ENCODE measurements at regions not wholly inside any gene's neighbourhood (a gene's known extent, or its start where the extent isn't known, plus 50 kb on each side); places are given as distances from the start of the nearest gene placed in this dataset.

- Mint-ChIP-seq H3K27ac (peak overlapping the region; percentile 84), H3K9me3 (no peaks in the 10 kb centered on the region), H3K4me1 (ENCODE audit: low read depth) (peaks cover 64% of the 10 kb centered on the region), H3K4me3 (no peak overlapping the region), H3K36me3 (ENCODE audit: low read depth) (no peaks in the 10 kb centered on the region), H3K27me3 (no peaks in the 10 kb centered on the region)
- intact Hi-C loops (cut with micrococcal nuclease): no loop called here
Measured at GRCh38 chr6:25006075-25006474, 70.3 kb upstream of the RIPOR2 start.

DNA sequence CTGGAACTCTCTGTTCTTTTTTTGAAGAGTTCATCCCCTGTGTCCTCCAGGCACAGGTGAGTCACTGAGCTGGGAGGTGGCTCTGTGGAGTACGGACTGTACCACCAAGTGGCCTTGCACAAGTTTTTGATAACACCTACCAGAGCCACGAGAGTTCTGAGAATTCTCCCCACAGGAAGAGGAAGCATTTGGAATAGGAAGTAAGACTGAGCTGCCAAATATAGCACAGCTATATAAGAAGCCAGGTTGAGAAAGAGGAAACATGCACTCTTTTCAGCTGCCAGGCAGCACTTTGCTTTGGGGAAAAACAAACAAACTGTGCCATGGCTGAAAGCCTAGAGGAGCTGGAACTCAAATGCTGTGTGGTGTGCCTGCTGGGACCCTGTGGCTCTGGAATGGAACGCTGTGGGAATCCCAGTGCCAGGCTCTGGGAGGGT, 70.8 kb upstream of the RIPOR2 start:
- Mint-ChIP-seq H3K9me3 (no peaks in the 10 kb centered on the region), H3K27ac (peak overlapping the region; percentile 84), H3K4me1 (ENCODE audit: low read depth) (peaks cover 64% of the 10 kb centered on the region), H3K36me3 (ENCODE audit: low read depth) (no peaks in the 10 kb centered on the region), H3K27me3 (no peaks in the 10 kb centered on the region), H3K4me3 (no peak overlapping the region)
- intact Hi-C loops (cut with micrococcal nuclease): no loop called here

DNA sequence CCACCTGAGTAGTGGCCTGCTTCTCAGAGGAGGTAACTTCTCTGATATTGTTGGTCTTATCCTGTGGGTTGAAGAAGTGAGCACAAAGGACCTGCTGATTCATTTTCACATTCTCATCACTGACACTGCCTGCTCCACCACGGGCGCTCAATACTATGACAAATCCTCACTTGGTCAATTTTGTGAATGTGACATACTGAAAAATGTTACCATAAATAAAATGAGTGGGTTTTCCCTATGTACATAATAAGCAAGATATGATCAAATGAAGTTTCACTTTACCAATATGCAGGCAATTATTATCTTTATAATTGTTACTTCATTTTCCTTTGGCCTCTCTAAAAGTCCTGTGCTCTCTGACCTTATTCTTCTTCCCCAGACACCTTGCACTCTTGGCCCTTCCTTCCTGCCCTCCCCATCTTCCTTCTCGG, 71.5 kb upstream of the RIPOR2 start:
- Mint-ChIP-seq H3K4me1 (ENCODE audit: low read depth) (peaks cover 64% of the 10 kb centered on the region), H3K9me3 (no peaks in the 10 kb centered on the region), H3K4me3 (no peak overlapping the region), H3K36me3 (ENCODE audit: low read depth) (no peaks in the 10 kb centered on the region), H3K27me3 (no peaks in the 10 kb centered on the region), H3K27ac (peak overlapping the region; percentile 84)
- intact Hi-C loops (cut with micrococcal nuclease): no loop called here

DNA sequence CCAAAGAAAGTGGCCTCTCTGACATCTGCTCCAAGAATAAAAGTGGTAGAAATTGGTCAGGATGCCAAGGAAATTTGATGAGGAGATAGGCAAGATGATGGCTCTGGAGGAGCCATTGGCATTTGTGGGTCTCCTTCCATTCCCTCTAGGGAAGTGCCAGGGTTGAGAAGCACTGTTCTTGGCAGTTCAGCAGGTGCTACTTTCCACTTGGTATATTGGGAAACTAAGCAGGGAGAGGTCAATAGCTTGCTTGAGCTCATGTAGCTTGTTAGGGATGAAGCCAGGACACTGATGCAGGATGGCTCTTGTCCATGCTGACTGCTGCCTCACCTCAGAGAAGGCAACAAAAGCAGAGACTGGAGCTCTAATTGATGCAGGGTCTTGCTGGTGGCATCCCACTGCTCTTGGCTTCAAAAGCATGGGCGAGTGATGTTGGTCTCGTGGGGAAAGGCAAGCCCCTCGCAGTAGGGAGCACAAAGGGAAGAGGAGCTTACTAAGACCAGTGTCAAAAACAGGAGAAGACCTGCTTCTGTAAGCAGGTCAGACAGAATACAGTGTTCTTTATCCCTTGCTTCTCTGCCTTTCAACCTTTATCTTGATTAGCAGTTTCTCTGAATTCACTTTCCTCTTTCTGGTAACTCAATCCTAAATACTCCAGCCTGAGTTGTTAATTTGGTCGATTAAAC, 73.1 kb upstream of the RIPOR2 start:
- no peak overlapping the region for H3K4me3 Mint-ChIP-seq
- H3K27me3 Mint-ChIP-seq: no peaks in the 10 kb centered on the region
- H3K9me3 Mint-ChIP-seq: no peaks in the 10 kb centered on the region
- H3K36me3 Mint-ChIP-seq (ENCODE audit: low read depth): no peaks in the 10 kb centered on the region
- no peak overlapping the region for H3K27ac Mint-ChIP-seq
- intact Hi-C loops (cut with micrococcal nuclease): no loop called here
- peaks cover 75% of the 10 kb centered on the region for H3K4me1 Mint-ChIP-seq (ENCODE audit: low read depth)

DNA sequence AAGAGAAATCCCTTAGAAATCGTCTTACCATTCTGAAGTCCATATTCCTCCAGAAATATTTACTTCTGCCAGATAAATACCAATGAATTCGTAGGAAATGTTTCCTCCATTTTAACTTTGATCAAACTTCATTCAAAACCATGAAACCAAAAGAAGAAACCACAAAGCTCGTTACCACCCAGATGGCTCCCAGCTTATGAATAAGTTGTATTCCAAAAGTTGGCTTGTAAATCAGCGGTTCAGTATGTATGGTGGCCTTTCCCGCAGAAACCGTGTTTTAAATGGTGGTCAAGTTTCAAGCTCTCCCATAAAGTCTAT, 73.6 kb upstream of the RIPOR2 start:
- Mint-ChIP-seq H3K27me3 (no peaks in the 10 kb centered on the region), H3K4me1 (ENCODE audit: low read depth) (peaks cover 70% of the 10 kb centered on the region), H3K36me3 (ENCODE audit: low read depth) (no peaks in the 10 kb centered on the region), H3K4me3 (no peak overlapping the region), H3K27ac (peak overlapping the region; percentile 2), H3K9me3 (no peaks in the 10 kb centered on the region)
- intact Hi-C loops (cut with micrococcal nuclease): no loop called here

DNA sequence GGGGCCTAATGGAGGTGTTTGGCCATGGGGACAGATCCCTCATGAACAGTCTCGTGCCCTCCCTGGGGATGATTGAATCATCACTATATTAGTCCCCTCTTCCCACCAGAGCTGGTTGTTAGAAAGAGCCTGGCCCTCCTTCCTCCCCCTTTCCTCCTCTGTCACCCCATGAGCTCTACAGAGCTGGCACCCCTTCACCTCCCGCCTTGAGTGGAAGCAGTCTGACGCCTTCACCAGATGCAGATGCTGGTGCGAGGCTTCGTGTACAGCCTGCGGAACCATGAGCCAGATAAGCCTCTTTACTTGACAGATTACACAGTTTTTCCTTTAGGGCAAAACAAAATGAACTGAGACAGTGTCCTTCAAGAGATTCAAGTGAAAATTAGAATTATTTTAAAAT, 74.4 kb upstream of the RIPOR2 start:
- H3K36me3 Mint-ChIP-seq (ENCODE audit: low read depth): no peaks in the 10 kb centered on the region
- H3K27ac Mint-ChIP-seq: peak overlapping the region; percentile 2
- no peak overlapping the region for H3K4me3 Mint-ChIP-seq
- intact Hi-C loops (cut with micrococcal nuclease): no loop called here
- H3K27me3 Mint-ChIP-seq: no peaks in the 10 kb centered on the region
- H3K4me1 Mint-ChIP-seq (ENCODE audit: low read depth): peaks cover 65% of the 10 kb centered on the region
- no peaks in the 10 kb centered on the region for H3K9me3 Mint-ChIP-seq

- Mint-ChIP-seq H3K4me1 (ENCODE audit: low read depth) (peaks cover 61% of the 10 kb centered on the region), H3K9me3 (no peaks in the 10 kb centered on the region), H3K36me3 (ENCODE audit: low read depth) (no peaks in the 10 kb centered on the region), H3K27ac (no peak overlapping the region), H3K4me3 (no peak overlapping the region), H3K27me3 (no peaks in the 10 kb centered on the region)
- intact Hi-C loops (cut with micrococcal nuclease): no loop called here
Measured at GRCh38 chr6:25010902-25011625, 75.3 kb upstream of the RIPOR2 start.

GRCh38 chr6:25012657-25013056, 76.9 kb upstream of the RIPOR2 start:
- Mint-ChIP-seq H3K9me3 (no peaks in the 10 kb centered on the region), H3K27me3 (peaks cover 2% of the 10 kb centered on the region), H3K36me3 (ENCODE audit: low read depth) (no peaks in the 10 kb centered on the region), H3K4me3 (no peak overlapping the region), H3K4me1 (ENCODE audit: low read depth) (peaks cover 61% of the 10 kb centered on the region), H3K27ac (no peak overlapping the region)
- intact Hi-C loops (cut with micrococcal nuclease): no loop called here

GRCh38 chr6:25013246-25013645, 77.5 kb upstream of the RIPOR2 start:
- Mint-ChIP-seq H3K4me3 (no peak overlapping the region), H3K36me3 (ENCODE audit: low read depth) (no peaks in the 10 kb centered on the region), H3K27me3 (peaks cover 2% of the 10 kb centered on the region), H3K4me1 (ENCODE audit: low read depth) (peaks cover 58% of the 10 kb centered on the region), H3K27ac (no peak overlapping the region), H3K9me3 (no peaks in the 10 kb centered on the region)
- intact Hi-C loops (cut with micrococcal nuclease): no loop called here

- peaks cover 49% of the 10 kb centered on the region for H3K4me1 Mint-ChIP-seq (ENCODE audit: low read depth)
- no peak overlapping the region for H3K27ac Mint-ChIP-seq
- H3K27me3 Mint-ChIP-seq: peaks cover 2% of the 10 kb centered on the region
- intact Hi-C loops (cut with micrococcal nuclease): no loop called here
- H3K9me3 Mint-ChIP-seq: no peaks in the 10 kb centered on the region
- no peak overlapping the region for H3K4me3 Mint-ChIP-seq
- H3K36me3 Mint-ChIP-seq (ENCODE audit: low read depth): no peaks in the 10 kb centered on the region
Measured at GRCh38 chr6:25014369-25014768, 78.6 kb upstream of the RIPOR2 start.

DNA sequence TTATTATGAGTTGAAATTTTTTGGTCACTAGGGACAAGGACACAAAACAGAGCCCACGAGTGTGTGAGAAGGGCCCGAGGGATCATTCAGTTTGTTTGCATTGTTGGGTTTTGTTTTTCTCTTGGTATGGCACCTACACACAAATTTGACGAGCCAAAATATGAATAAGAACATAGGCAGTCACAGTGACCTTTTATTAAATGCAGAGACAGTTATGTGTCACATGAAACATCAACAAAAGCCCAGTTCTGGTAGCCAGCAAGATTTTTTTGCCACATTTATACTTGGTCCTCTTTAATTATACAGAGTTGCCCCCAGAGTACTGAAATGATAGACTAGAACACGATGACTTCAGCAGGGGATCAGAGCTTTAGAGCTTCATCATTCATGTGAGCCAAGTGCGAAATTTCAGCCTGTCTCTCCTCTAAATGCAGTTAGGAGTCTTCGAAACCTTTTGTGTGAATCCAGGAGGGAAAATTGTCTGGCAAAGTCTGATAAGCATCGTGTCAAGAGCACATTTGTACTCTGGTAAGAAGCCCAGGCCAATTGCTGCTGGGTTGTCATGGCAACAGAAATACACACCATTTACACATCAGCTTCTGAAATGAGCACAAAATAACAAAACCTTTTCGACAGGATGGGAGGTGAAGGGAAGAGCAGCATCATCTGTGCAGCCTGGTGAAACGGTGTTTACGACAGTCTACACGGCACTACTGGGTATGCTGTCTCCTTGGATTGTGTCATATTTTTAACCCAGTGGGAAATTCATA, 79.2 kb upstream of the RIPOR2 start:
- no peaks in the 10 kb centered on the region for H3K9me3 Mint-ChIP-seq
- no peak overlapping the region for H3K4me3 Mint-ChIP-seq
- H3K27me3 Mint-ChIP-seq: peaks cover 2% of the 10 kb centered on the region
- H3K27ac Mint-ChIP-seq: no peak overlapping the region
- intact Hi-C loops (cut with micrococcal nuclease): loop anchor here (5.0 kb wide), 1 partner anchor 233 kb away; no protein-coding TSS in a partner anchor
- peaks cover 44% of the 10 kb centered on the region for H3K4me1 Mint-ChIP-seq (ENCODE audit: low read depth)
- no peaks in the 10 kb centered on the region for H3K36me3 Mint-ChIP-seq (ENCODE audit: low read depth)

DNA sequence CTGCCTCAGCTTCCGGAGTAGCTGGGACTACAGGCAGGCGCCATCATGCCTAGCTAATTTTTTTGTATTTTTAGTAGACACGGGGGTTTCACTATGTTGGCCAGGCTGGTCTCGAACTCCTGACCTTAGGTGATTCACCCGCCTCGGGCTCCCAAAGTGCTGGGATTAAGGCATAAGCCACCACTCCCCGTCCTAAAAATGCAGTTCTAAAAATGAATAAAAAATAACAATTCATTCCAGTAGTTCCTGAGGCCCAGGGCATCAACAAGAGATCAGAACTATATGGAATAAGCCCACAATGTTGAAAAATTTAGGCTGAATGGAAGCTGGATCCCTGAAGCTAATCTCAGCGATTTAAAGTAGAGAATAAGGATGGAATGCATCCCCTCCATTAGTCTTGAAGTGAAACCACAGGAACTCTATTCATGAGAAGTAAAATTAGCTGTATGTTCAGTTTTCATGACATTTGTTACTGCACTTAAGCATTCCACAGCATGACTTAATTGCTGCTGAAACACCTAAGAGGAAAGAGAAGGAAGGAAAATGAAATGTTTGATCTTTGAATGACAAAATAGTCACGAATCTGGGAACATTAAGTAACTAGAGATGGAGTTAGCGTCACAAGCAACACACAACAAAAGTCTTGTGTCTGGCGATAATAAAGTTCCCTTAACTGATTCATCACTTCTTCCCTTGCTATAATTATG, 80.4 kb upstream of the RIPOR2 start:
- intact Hi-C loops (cut with micrococcal nuclease): loop anchor here (5.0 kb wide), 1 partner anchor 234 kb away; no protein-coding TSS in a partner anchor
- H3K36me3 Mint-ChIP-seq (ENCODE audit: low read depth): no peaks in the 10 kb centered on the region
- H3K27me3 Mint-ChIP-seq: peaks cover 2% of the 10 kb centered on the region
- peaks cover 39% of the 10 kb centered on the region for H3K4me1 Mint-ChIP-seq (ENCODE audit: low read depth)
- no peak overlapping the region for H3K4me3 Mint-ChIP-seq
- no peak overlapping the region for H3K27ac Mint-ChIP-seq
- H3K9me3 Mint-ChIP-seq: no peaks in the 10 kb centered on the region

GRCh38 chr6:25017486-25017885, 81.7 kb upstream of the RIPOR2 start:
- H3K4me1 Mint-ChIP-seq (ENCODE audit: low read depth): peaks cover 39% of the 10 kb centered on the region
- no peaks in the 10 kb centered on the region for H3K36me3 Mint-ChIP-seq (ENCODE audit: low read depth)
- no peak overlapping the region for H3K27ac Mint-ChIP-seq
- peaks cover 2% of the 10 kb centered on the region for H3K27me3 Mint-ChIP-seq
- intact Hi-C loops (cut with micrococcal nuclease): loop anchor here (5.0 kb wide), 1 partner anchor 235 kb away; no protein-coding TSS in a partner anchor
- H3K4me3 Mint-ChIP-seq: no peak overlapping the region
- H3K9me3 Mint-ChIP-seq: no peaks in the 10 kb centered on the region

Data from dendritic cell treated with granulocyte-macrophage colony-stimulating factor and Interleukin-4, amounts not matched to agents 40 ng/mL and 50 ng/mL, for 4 days (primary cell).